HEK293 (cell line): ENCODE measurements at regions not wholly inside any gene's neighbourhood (a gene's known extent, or its start where the extent isn't known, plus 50 kb on each side); places are given as distances from the start of the nearest gene placed in this dataset.

ENCODE experiments used
- ATF2 ChIP-seq: fragments of 450-650 bp; formaldehyde crosslinking; IDR thresholded peaks from 2 replicates; pipeline ENCODE4 v1.5.1; 2016; ENCODE audit warnings: missing biosample characterization, missing genetic modification characterization, low read depth
- ELK4 ChIP-seq: IDR thresholded peaks from 2 replicates; pipeline ENCODE4 v1.6.1; 2011; ENCODE audit warnings: mild to moderate bottlenecking, low read depth, low read length, borderline replicate concordance
- HOXA7 ChIP-seq: sonication (generic); formaldehyde crosslinking; IDR thresholded peaks from 2 replicates; pipeline ENCODE4 v1.8.1; 2022; ENCODE audit warnings: missing genetic modification reagents, borderline replicate concordance
- ZBTB17 ChIP-seq: fragments of 450-650 bp; formaldehyde crosslinking; IDR thresholded peaks from 2 replicates; pipeline ENCODE4 v1.5.1; 2016; ENCODE audit warnings: missing biosample characterization, missing genetic modification characterization
- ZNF138 ChIP-seq: fragments of 450-650 bp; formaldehyde crosslinking; IDR thresholded peaks from 2 replicates; pipeline ENCODE4 v1.5.1; 2016; ENCODE audit warnings: missing biosample characterization, missing genetic modification characterization, borderline replicate concordance
- ZNF48 ChIP-seq: fragments of 450-650 bp; formaldehyde crosslinking; IDR thresholded peaks from 2 replicates; pipeline ENCODE4 v1.5.1; 2016; ENCODE audit warnings: missing biosample characterization, missing genetic modification characterization
- TF ChIP-seq, protein P1 (sequence below): fragments of 450-650 bp; formaldehyde crosslinking; IDR thresholded peaks from 2 replicates; pipeline ENCODE4 v1.5.1; 2016; ENCODE audit warnings: missing biosample characterization, missing genetic modification characterization
- TF ChIP-seq, protein P2 (sequence below): fragments of 450-650 bp; formaldehyde crosslinking; IDR thresholded peaks from 2 replicates; pipeline ENCODE4 v1.5.1; 2016; ENCODE audit warnings: missing biosample characterization, missing genetic modification characterization

DNA sequence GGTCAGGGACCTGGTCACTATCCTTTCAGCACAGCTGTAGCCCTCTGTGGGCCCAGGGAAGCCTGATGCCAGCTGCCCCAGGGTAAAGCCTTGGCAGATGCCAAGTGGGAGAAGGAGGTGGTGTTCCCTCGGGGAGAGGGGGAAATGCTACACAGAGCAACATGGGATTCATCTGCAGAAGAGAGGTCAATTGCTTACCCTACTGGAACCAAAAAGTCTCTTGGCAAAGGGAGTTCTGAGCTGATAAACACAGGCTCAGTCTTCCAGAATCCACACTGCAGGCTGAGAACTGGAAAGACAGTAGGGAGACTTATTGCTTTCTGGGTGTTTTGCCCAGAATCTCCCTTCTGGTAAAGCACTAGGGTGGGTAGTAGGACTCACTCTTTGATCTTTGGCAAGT, 100.1 kb upstream of the NEO1 start:
- TF ChIP-seq, protein P1, sequence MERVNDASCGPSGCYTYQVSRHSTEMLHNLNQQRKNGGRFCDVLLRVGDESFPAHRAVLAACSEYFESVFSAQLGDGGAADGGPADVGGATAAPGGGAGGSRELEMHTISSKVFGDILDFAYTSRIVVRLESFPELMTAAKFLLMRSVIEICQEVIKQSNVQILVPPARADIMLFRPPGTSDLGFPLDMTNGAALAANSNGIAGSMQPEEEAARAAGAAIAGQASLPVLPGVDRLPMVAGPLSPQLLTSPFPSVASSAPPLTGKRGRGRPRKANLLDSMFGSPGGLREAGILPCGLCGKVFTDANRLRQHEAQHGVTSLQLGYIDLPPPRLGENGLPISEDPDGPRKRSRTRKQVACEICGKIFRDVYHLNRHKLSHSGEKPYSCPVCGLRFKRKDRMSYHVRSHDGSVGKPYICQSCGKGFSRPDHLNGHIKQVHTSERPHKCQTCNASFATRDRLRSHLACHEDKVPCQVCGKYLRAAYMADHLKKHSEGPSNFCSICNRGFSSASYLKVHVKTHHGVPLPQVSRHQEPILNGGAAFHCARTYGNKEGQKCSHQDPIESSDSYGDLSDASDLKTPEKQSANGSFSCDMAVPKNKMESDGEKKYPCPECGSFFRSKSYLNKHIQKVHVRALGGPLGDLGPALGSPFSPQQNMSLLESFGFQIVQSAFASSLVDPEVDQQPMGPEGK: no peak
- TF ChIP-seq ZBTB17 (no peak), ZNF48 (tag by site-specific recombination) (no peak), HOXA7 (CRISPR knock-in tag) (no peak), ZNF138 (tag by site-specific recombination) (no peak), ATF2 (tag by site-specific recombination) (no peak), ELK4 (no peak)
- TF ChIP-seq, protein P2, sequence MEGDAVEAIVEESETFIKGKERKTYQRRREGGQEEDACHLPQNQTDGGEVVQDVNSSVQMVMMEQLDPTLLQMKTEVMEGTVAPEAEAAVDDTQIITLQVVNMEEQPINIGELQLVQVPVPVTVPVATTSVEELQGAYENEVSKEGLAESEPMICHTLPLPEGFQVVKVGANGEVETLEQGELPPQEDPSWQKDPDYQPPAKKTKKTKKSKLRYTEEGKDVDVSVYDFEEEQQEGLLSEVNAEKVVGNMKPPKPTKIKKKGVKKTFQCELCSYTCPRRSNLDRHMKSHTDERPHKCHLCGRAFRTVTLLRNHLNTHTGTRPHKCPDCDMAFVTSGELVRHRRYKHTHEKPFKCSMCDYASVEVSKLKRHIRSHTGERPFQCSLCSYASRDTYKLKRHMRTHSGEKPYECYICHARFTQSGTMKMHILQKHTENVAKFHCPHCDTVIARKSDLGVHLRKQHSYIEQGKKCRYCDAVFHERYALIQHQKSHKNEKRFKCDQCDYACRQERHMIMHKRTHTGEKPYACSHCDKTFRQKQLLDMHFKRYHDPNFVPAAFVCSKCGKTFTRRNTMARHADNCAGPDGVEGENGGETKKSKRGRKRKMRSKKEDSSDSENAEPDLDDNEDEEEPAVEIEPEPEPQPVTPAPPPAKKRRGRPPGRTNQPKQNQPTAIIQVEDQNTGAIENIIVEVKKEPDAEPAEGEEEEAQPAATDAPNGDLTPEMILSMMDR (tag by site-specific recombination): no peak
